ENCODE measurements at regions not wholly inside any gene's neighbourhood (a gene's known extent, or its start where the extent isn't known, plus 50 kb on each side); places are given as distances from the start of the nearest gene placed in this dataset.
"Not testable (repeated sequence)": the region's sequence is repeated elsewhere in the genome, so short reads cannot be mapped to it uniquely, and the experiment has no call there.

DNA sequence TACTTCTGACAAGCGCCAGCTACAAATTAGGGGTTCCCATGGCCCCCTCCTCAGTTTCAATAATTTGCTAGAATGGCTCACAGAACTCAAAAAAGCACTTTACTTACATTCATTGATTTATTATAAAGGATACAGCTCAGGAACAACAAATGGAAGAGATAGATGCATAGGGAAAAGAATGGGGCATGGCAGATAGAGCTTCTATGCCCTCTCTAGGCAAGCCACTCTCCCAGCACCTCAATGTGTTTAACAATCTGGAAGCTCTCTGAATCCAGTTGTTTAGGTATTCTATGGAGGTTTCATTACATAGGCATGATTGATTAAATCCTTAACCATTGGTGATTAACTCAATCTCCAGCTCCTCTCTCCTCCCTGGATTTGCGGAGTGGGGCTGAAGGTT is 184.5 kb upstream of the DAAM1 start:
- Histone ChIP-seq H2AFZ (ENCODE audit: low read depth, low read length) (no peak overlapping the region), H3K9me1 (replicated peaks; ENCODE audit: control insufficient read depth, extremely low read depth, insufficient read depth, low read length) (peaks cover 3% of the 10 kb centered on the region), H3K27me3 (ENCODE audit: control insufficient read depth in 2 of 2, insufficient read depth in 2 of 2, low read length in 2 of 2) (peaks cover 0 to 3% of the 10 kb centered on the region in 2 experiments), H3K27ac (ENCODE audit: insufficient read depth, low read depth, low read length) (no peak overlapping the region), H3K9me3 (replicated peaks; ENCODE audit: control insufficient read depth, insufficient read depth, low read length) (no peaks in the 10 kb centered on the region), H3K79me2 (ENCODE audit: control insufficient read depth, insufficient read depth, low read length) (no peaks in the 10 kb centered on the region), H4K20me1 (replicated peaks; ENCODE audit: control insufficient read depth, extremely low read depth, insufficient read depth, low read length) (no peaks in the 10 kb centered on the region), H3K4me2 (ENCODE audit: insufficient read depth, low read length) (no peak overlapping the region), H3K9ac (replicated peaks; ENCODE audit: extremely low read depth, insufficient read depth, low read length) (no peak overlapping the region), H3K4me1 (ENCODE audit: control insufficient read depth, extremely low read depth, insufficient read depth, low read length) (no peaks in the 10 kb centered on the region), H3K36me3 (ENCODE audit: control insufficient read depth in 2 of 2, extremely low read depth in 1 of 2, insufficient read depth in 2 of 2, low read length in 2 of 2) (no peaks in the 10 kb centered on the region), H3K4me3 (replicated peaks in 1 of 3; ENCODE audit: insufficient read depth in 1 of 3, low read depth in 1 of 3, low read length in 3 of 3) (no peak overlapping the region)
- POLR2A ChIA-PET = no interaction called here
- dilution Hi-C loops (cut with MboI; ENCODE audit: extremely low pct_ligation_motif_present, low sequenced_read_pairs) = no loop called here
- intact Hi-C loops (cut with micrococcal nuclease) = no loop called here
- TF ChIP-seq FOS (IDR thresholded peaks at IDR 0.05; ENCODE audit: borderline replicate concordance, insufficient read depth, low read length) (no peak), EZH2 (IDR thresholded peaks at IDR 0.05; ENCODE audit: borderline replicate concordance, low read depth, low read length, severe bottlenecking) (no peak), GATA2 (IDR thresholded peaks at IDR 0.05; ENCODE audit: insufficient read depth, insufficient read length, low read depth, low read length) (no peak), JUN (IDR thresholded peaks at IDR 0.05; ENCODE audit: borderline replicate concordance, insufficient read depth, insufficient read length, low read depth) (no peak), MYC (IDR thresholded peaks at IDR 0.05; ENCODE audit: low read depth, low read length) (no peak), POLR2A (IDR thresholded peaks at IDR 0.05; ENCODE audit: low read depth, low read length) (no peak), POLR2AphosphoS5 (IDR thresholded peaks at IDR 0.05; ENCODE audit: insufficient read depth, low read depth, low read length) (no peak)
- TF ChIP-seq, protein P1, sequence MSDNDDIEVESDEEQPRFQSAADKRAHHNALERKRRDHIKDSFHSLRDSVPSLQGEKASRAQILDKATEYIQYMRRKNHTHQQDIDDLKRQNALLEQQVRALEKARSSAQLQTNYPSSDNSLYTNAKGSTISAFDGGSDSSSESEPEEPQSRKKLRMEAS (IDR thresholded peaks at IDR 0.05; ENCODE audit: insufficient read depth, insufficient read length) = no peak
- TF ChIP-seq, protein P2, sequence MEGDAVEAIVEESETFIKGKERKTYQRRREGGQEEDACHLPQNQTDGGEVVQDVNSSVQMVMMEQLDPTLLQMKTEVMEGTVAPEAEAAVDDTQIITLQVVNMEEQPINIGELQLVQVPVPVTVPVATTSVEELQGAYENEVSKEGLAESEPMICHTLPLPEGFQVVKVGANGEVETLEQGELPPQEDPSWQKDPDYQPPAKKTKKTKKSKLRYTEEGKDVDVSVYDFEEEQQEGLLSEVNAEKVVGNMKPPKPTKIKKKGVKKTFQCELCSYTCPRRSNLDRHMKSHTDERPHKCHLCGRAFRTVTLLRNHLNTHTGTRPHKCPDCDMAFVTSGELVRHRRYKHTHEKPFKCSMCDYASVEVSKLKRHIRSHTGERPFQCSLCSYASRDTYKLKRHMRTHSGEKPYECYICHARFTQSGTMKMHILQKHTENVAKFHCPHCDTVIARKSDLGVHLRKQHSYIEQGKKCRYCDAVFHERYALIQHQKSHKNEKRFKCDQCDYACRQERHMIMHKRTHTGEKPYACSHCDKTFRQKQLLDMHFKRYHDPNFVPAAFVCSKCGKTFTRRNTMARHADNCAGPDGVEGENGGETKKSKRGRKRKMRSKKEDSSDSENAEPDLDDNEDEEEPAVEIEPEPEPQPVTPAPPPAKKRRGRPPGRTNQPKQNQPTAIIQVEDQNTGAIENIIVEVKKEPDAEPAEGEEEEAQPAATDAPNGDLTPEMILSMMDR (IDR thresholded peaks at IDR 0.05; ENCODE audit: extremely low read depth in 1 of 2, insufficient read depth in 1 of 2, low read depth in 1 of 2, low read length in 2 of 2) = no peak
- CTCF ChIA-PET = interaction anchor here (1.3 kb wide), 2 partner anchors 12 to 17 kb away, joined by 3 to 4 read pairs; no protein-coding TSS in a partner anchor
- no peak for DNase-seq (ENCODE audit: low read depth, low spot score)
- no peak for FAIRE-seq
- BruUV-seq (replicated peaks) = no TSS peak

DNA sequence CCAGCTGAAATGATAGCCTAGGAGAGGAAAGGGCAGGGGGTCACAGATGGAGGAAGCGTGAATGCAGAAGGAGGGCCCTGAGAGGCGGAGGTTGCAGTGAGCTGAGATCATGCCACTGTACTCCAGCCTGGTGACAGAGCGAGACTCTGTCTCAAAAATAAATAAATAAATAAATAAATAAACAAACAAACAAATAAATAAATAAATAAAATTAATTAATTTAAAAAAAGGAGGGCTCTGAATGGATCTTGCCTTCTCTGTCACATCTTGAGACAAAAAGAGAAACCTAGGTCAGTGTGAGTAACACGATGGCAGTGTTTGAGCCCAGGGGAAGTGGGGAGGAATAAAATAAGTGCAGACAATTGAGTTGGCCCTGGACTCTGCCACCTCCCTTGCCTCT is 182.3 kb upstream of the DAAM1 start:
- H3K4me3 ChIP-seq (replicated peaks in 1 of 3; ENCODE audit: insufficient read depth in 1 of 3, low read depth in 1 of 3, low read length in 3 of 3); H3K36me3 ChIP-seq (ENCODE audit: control insufficient read depth in 2 of 2, extremely low read depth in 1 of 2, insufficient read depth in 2 of 2, low read length in 2 of 2); POLR2A ChIA-PET; CTCF ChIA-PET; H3K9ac ChIP-seq (replicated peaks; ENCODE audit: extremely low read depth, insufficient read depth, low read length); H3K79me2 ChIP-seq (ENCODE audit: control insufficient read depth, insufficient read depth, low read length); H3K9me3 ChIP-seq (replicated peaks; ENCODE audit: control insufficient read depth, insufficient read depth, low read length); dilution Hi-C loops (cut with MboI; ENCODE audit: extremely low pct_ligation_motif_present, low sequenced_read_pairs); intact Hi-C loops (cut with micrococcal nuclease); H3K9me1 ChIP-seq (replicated peaks; ENCODE audit: control insufficient read depth, extremely low read depth, insufficient read depth, low read length); H3K4me2 ChIP-seq (ENCODE audit: insufficient read depth, low read length); H3K27ac ChIP-seq (ENCODE audit: insufficient read depth, low read depth, low read length); H3K27me3 ChIP-seq (ENCODE audit: control insufficient read depth in 2 of 2, insufficient read depth in 2 of 2, low read length in 2 of 2); H2AFZ ChIP-seq (ENCODE audit: low read depth, low read length); BruUV-seq (replicated peaks); FAIRE-seq; H4K20me1 ChIP-seq (replicated peaks; ENCODE audit: control insufficient read depth, extremely low read depth, insufficient read depth, low read length); DNase-seq (ENCODE audit: low read depth, low spot score); H3K4me1 ChIP-seq (ENCODE audit: control insufficient read depth, extremely low read depth, insufficient read depth, low read length): not testable (repeated sequence)
